Vagina (tissue), 2 donors: ENCODE measurements at regions not wholly inside any gene's neighbourhood (a gene's known extent, or its start where the extent isn't known, plus 50 kb on each side); places are given as distances from the start of the nearest gene placed in this dataset.

Source experiments
- POLR2AphosphoS5 ChIP-seq, 2 donors: sonication (generic); formaldehyde crosslinking; IDR thresholded peaks; one replicate each; pipeline ENCODE4 v1.9.0; 2017; ENCODE audit warnings: antibody characterized with exemption in 2 of 2, mild to moderate bottlenecking in 2 of 2, low read depth in 1 of 2; ENCODE audit not compliant: insufficient read depth in 1 of 2
- TF ChIP-seq, protein P1 (sequence below), 3 experiments: fragments of 450-650 bp in 2 of 3; fragments of 200-600 bp in 1 of 3; sonication (generic) in 1 of 3; IDR thresholded peaks; one replicate each; pipeline ENCODE4 v1.5.1; 2017 to 2019; ENCODE audit warnings: antibody characterized with exemption in 3 of 3, mild to moderate bottlenecking in 2 of 3, moderate library complexity in 2 of 3

GRCh38 chr21:26674323-26674722 lies 101.2 kb upstream of the CYYR1 start:
- TF ChIP-seq POLR2AphosphoS5 (IDR thresholded peaks at IDR 0.05; ENCODE audit: insufficient read depth in 1 of 2, low read depth in 1 of 2) = no peak
- TF ChIP-seq, protein P1, sequence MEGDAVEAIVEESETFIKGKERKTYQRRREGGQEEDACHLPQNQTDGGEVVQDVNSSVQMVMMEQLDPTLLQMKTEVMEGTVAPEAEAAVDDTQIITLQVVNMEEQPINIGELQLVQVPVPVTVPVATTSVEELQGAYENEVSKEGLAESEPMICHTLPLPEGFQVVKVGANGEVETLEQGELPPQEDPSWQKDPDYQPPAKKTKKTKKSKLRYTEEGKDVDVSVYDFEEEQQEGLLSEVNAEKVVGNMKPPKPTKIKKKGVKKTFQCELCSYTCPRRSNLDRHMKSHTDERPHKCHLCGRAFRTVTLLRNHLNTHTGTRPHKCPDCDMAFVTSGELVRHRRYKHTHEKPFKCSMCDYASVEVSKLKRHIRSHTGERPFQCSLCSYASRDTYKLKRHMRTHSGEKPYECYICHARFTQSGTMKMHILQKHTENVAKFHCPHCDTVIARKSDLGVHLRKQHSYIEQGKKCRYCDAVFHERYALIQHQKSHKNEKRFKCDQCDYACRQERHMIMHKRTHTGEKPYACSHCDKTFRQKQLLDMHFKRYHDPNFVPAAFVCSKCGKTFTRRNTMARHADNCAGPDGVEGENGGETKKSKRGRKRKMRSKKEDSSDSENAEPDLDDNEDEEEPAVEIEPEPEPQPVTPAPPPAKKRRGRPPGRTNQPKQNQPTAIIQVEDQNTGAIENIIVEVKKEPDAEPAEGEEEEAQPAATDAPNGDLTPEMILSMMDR (IDR thresholded peaks at IDR 0.05) = no peak
